Astrocyte of the hippocampus (primary cell): ENCODE measurements at regions not wholly inside any gene's neighbourhood (a gene's known extent, or its start where the extent isn't known, plus 50 kb on each side); places are given as distances from the start of the nearest gene placed in this dataset.

Source experiments
- DNase-seq: peaks from one replicate; pipeline ENCODE4 v3.0.0; 2011; ENCODE audit warnings: low read depth, low spot score

DNA sequence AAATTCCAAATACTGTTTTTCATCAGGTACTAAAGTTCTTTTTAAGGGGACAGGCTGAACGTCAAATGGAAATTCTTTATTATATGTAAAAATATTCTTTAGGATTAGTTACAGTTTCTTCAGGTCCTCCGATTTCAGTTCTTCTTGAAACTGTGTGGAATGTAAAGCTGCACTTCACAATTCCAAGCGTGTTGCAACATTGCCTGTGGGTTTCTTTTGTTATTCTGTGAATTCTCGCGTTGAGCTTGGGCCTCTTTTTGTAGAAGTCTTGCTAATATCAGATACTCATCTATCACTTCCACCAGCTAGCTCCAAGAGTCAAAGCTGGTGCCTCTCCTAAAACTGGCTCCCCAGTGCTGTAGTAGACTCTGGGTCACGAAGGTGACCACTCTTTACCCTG is 642.6 kb downstream of the METTL4 start:
- DNase-seq = no peak

GRCh38 chr18:1929720-1930119 is 641.6 kb downstream of the METTL4 start:
- no peak for DNase-seq

DNA sequence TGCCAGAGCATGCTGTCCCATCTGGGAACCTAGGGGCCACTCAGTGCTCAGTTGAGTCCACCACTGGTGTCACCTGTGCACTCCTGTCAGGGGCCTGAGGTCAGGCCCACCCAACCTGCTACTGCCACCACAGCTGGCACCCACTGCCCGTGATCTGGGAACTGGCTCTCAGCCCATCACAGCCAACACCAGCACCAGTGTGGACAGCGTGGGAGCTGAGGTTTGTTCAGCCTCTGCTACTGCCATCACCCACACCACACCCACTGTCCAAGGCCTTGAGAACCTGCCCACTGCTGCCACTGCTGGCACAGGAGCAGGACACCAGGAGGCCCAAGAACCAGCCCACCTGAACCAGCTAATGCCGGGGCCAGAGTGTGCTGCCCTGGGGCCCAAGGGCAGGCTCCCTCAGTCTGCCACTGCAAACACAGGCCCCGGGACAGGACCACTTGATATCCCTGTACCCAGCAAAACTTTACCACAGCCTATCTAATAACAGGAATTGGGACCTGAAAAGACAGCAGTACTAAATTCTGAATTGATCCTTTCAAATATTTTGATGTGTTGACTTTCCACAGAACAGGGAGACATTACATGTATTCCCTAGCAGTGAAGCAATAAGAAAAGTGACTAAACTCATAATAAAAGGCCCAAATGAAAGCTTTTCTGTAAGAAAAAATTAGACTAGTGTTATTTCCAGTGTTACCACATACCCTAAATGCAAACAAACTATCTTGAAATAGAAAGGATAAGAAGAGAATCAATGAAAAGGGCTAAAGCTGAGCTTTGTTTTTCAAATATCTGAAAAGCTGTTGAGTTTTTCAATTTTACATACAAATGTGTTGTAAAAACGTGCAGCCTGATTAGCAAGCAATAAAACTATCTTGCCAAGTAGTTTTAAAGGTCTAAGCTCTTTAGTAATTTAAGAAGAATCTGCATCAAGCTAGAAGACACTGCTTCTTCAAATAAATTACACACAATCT is 640.7 kb downstream of the METTL4 start:
- no peak for DNase-seq

- no peak for DNase-seq
Measured at GRCh38 chr18:1952486-1952885, 618.8 kb downstream of the METTL4 start.

- no peak for DNase-seq
Measured at GRCh38 chr18:1954583-1955312, 616.6 kb downstream of the METTL4 start.

- no peak for DNase-seq
Measured at GRCh38 chr18:1958798-1959197, 612.5 kb downstream of the METTL4 start.

GRCh38 chr18:1965016-1965415 is 606.3 kb downstream of the METTL4 start:
- DNase-seq = no peak

- DNase-seq = no peak
Measured at GRCh38 chr18:1965541-1965940, 605.8 kb downstream of the METTL4 start.

DNA sequence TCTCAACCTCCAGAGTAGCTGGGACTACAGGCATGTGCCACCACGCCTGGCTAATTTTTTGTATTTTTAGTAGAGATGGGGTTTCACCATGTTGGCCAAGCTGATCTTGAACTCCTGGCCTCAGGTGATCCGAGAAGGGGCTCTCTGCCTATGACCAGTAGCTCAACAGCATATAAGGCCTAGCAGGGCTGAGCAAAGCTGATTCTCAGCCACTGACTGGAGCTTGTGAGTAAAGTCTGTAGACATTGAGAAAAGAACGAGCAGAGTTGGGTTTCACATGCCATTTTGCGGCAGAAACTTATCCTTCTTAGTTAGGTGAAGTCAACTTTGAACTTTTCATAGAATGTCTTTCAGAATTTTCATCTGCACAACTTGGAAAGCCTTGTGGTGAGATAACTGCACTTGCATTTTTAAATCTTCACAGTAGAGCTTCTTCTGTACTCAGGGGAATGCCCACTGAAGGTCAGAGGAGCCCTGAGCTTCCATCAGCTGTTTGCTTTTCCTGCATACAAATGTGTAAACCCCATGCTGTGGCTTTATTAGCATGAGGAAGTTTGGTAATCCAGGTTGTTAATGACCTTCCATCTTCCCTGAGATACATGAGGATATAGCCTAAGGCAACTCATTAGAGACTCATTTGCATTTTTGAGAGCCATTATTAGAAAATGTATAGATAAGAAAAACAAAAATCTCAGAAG is 602.4 kb downstream of the METTL4 start:
- DNase-seq = no peak

- no peak for DNase-seq
Measured at GRCh38 chr18:1976484-1976883, 594.8 kb downstream of the METTL4 start.

- DNase-seq = no peak
Measured at GRCh38 chr18:1982056-1982455, 589.2 kb downstream of the METTL4 start.

- DNase-seq = no peak
Measured at GRCh38 chr18:1983746-1984515, 587.4 kb downstream of the METTL4 start.

DNA sequence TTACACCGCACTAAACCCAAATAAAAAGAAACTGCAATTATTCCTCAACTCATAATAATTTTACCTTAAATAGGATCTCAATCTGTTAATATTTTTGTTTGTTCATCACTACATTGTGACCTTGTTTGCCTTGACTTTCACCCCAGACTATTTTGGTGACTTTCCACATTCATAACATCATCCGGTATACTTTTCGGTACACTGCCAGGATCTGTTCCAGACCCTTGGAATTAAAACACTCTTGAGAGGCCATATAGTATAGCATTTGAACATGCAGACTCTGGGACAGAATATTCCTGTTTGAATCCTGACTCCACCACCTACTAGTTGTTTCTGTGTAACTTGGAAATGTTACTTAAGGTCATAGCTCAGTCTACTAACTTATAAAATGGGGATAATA is 577.4 kb downstream of the METTL4 start:
- DNase-seq = no peak

DNA sequence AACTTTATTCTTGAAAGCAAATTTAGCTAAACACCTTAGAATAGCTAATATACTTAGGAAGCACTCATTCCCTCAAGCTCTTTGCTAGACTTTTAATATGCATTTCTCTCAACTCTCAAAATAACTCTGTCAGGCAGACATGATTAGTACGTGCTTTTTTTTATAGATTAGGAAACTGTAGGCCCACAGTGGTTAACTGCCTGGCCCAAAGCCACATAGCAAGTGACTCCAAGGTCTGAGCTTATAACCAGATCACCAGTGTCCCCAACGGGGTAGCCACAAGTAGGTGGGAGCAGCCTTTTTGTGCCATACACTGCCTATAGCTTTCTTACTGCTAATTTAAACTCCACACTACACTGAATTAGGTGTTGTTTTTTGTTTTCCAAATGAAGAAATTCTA is 576.8 kb downstream of the METTL4 start:
- DNase-seq = no peak

DNA sequence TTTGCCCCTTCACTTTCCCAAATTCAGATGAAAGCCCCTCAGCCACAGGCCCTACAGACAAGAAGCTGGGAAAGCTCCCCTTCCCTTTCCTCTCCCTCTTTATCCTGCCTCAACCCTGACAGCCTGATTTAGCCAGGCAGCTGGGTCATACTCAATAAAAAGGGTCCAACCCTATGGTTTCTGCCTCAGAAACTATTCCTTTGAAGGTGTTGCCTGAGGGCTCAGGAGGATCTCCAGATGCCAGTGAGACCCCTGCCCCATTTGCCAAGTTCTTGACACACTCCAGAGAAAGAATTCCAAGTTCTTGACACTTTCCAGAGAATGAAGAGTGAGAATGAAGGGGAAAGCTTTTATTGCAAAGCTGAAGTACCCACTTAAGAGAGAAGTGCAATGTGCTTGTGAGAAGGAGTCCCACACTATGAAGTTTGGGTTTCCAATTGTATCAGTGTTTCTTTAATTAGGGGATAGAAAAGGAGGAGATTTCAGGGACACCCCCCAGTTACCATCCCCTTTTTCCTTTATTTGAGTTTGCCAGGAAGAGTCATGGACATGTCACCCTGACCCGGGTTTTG is 576.2 kb downstream of the METTL4 start:
- DNase-seq = no peak

DNA sequence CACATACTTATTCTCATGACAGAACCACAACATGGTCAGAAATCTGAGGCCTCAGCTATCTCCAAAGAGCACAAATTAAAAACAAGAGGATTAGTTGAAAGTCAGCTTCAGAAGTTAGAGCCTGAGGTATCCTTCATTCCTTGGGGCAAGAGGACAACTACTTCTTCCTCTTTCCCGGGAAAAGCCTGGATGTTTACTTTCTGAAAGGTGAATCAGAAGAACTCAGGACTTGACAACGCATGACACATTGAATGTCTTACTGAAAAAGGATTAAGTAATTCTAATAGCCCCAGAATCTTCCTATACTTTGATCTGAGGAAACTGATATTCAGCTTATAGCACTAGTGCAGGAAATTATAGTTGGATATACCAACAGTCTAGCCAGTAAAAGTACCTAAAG is 573.2 kb downstream of the METTL4 start:
- DNase-seq = no peak

- DNase-seq = no peak
Measured at GRCh38 chr18:1999387-1999786, 571.9 kb downstream of the METTL4 start.

DNA sequence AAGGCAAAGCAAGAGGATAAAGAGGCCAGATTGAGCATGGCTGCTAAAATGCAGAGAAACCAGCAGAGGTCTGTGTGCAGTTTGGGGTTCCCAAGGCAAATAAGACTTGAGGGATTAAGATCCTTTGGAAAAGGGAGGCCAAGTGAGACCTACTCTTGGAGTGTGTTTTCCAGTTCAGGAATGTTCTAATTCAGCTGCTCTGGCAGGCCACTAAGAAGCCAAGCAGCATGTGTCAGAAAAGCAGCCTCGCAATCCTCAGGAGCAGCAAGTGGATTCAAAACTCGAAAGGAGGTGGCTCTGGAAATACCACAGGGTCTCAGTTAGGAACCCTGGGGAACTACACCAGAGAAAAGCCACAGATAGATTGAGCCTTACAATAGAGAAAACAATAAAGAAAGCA is 569.2 kb downstream of the METTL4 start:
- peak; percentile 28 for DNase-seq

DNA sequence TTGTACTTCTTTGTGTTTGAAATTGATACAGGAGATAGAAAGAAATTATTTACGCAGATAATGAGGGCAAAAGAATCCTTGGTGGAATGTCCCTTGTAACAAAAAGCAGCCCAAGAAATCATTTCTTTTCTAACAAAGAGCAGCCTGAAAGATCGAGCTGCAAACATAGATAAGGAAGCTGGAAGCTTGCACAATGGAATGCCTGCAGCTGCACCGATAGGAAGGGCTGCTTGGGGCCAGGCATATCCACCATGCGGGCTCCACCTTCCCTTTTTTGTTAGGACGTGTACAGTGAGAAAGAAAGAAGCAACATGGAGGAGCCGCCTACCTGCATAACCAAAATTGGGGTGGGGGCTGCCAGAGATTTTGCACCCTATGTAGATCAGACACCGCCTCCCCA is 568.7 kb downstream of the METTL4 start:
- DNase-seq = no peak

DNA sequence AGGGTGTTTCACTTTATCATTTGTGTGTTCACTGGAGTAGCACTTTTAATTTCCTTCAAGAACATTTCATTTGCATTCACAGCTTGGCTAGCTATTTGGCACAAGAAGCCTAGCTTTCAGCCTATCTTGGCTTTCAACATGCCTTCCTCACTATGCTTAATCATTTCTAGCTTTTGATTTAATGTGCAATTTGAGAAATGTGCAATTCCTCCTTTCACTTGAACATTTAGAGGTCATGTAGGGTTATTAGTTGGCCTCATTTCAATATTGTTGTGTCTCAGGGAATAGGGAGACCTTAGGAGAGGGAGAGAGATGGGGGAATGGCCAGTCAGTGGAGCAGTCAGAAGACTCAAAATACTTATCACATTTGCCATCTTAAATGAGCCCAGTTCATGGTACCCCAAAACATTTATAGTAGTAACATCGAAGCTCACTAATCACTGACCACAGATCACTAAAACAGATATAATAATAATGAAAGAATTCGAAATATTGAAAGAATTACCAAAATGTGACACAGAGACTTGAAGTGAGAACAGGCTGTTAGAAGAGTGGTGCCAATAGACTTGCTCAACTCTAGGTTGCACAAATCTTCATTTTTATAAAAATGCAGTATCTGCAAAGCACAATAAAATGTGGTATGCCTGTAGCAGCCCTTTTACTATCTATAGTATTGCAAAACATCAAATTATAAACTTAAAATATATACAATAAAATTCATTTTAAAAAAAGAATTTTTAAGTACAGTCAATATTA is 561.2 kb downstream of the METTL4 start:
- no peak for DNase-seq
